GM12892 (cell line): ENCODE measurements at regions not wholly inside any gene's neighbourhood (a gene's known extent, or its start where the extent isn't known, plus 50 kb on each side); places are given as distances from the start of the nearest gene placed in this dataset.

Experiments
- POLR2A ChIP-seq: IDR thresholded peaks from 2 replicates; pipeline ENCODE4 v1.6.1; 2011; ENCODE audit warnings: low read depth, low read length, control low read depth
- POLR2AphosphoS5 ChIP-seq: IDR thresholded peaks from 2 replicates; pipeline ENCODE4 v1.6.1; 2011; ENCODE audit warnings: low read depth, low read length, control low read depth
- TAF1 ChIP-seq: IDR thresholded peaks from 2 replicates; pipeline ENCODE4 v1.6.1; 2011; ENCODE audit warnings: low read depth, mild to moderate bottlenecking, control low read depth, low read length, borderline replicate concordance

DNA sequence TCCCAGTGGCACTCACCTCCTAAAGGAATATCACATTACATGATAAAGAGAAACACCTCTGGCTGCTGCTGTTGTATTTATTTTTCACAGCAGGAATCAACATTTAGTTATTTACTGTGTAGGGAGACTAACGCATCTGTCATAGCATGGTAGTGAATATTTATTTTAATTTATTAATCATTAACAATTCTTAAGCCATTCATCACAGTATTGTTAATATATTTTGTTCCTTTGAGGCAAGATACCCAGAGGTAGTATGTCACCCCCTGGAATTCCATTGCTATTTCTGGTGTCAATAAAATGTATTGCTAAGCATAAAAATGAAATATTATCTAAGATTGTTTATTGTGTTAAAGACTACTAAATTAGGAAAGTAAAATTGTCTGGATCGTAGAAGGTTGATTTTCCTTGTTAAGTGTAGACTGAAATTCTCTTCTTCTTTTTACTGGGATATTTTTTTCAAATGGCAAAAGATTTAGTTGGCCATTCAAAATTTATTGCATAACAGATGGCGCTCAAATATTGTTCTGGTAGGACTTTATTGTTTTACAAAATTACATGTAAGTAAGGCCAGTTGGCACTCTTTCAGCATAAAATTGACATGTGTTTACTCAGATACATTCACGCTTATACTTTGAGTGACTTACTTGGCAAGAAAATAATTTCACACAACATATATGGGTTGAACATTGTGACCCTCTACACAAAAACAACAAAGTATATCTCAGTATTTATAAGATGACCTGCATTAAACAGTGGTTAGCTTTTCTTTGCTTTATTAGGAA, 1358.7 kb upstream of the SORCS1 start:
- TF ChIP-seq POLR2A (no peak), POLR2AphosphoS5 (no peak), TAF1 (no peak)
